Kasumi-1 (cell line): ENCODE measurements at regions not wholly inside any gene's neighbourhood (a gene's known extent, or its start where the extent isn't known, plus 50 kb on each side); places are given as distances from the start of the nearest gene placed in this dataset.
"Not testable (repeated sequence)": the region's sequence is repeated elsewhere in the genome, so short reads cannot be mapped to it uniquely, and the experiment has no call there.

Experiments
- DNase-seq, 2 experiments: peaks; one replicate each; lab custom pipeline; 2025; lab: John Stamatoyannopoulos, UW

DNA sequence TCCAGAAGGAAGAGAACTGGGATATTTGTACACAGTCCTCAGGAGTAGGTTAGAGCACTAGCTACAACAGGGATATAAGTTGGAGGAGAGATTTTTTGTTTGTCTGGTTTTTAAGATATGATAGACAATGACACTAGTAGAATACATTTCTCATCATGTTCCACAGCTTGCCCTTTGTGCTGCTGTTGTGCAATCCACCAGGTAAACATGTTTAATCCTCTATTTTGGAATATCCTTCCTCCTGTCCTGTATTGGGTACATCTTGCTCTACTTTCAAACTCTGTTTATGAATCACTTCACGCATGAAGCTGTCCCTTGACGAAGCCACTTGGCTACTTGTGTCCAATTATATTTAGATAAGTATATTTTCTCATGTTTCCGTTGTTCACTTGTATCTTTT, 153.6 kb upstream of the TENT5A start:
- no peak for DNase-seq

DNA sequence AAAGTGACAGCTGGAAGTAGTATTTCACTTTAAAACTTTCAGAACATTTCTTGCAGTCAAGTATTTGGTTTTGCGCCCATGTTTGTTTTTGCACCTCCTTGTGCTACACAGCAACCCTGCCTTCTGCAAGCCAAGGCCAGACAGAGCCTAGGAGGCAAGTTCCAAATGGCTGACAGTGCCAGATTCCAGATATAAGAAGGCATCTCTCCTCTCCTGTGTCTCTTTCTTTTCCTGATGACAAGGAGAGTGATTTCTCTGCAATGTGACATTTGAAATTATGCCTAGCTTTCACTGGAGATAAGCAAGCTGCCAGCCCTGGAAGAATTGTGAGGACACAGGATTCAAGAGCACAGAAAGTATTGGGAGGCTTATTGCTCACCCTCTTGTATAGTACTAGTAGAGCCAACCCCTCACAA, 149.1 kb upstream of the TENT5A start:
- DNase-seq: no peak

DNA sequence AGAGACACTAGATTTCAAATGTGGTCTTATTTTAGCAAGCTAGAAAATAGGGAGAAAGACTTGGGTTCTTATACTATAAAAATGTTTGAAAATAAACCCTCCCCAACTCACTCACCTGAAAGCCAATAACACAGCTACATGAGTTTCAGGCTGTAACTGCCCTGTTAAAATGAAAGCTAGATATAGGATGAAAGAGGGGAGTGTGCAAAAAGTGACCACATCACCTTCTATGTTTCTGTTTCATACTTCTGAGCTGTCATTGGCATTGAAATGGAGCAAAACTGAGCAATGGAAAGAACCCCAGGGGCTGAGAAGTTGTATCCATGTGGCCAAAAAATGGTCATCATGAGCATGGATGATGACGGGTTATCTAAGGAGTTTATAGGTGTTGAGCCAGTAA, 148.1 kb upstream of the TENT5A start:
- DNase-seq: no peak

DNA sequence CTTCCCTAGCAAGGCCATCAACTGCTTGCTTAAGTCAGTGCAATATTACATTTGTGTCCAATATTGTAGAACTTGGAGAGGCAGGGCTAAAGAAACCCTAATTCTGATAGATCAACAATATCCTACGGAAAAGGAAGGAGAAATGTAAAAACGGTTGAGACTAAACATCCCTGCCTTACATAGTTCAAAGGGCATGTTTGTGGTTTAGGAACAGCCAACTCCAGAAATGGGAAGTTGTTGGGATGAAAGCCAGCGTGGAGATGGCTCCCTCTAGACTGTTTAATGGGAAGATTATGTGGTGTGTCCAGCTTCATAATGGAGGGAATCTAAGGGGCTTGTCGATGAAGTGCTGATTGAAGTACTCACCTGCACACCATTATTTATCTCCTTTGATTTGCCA, 145.3 kb upstream of the TENT5A start:
- no peak for DNase-seq

DNA sequence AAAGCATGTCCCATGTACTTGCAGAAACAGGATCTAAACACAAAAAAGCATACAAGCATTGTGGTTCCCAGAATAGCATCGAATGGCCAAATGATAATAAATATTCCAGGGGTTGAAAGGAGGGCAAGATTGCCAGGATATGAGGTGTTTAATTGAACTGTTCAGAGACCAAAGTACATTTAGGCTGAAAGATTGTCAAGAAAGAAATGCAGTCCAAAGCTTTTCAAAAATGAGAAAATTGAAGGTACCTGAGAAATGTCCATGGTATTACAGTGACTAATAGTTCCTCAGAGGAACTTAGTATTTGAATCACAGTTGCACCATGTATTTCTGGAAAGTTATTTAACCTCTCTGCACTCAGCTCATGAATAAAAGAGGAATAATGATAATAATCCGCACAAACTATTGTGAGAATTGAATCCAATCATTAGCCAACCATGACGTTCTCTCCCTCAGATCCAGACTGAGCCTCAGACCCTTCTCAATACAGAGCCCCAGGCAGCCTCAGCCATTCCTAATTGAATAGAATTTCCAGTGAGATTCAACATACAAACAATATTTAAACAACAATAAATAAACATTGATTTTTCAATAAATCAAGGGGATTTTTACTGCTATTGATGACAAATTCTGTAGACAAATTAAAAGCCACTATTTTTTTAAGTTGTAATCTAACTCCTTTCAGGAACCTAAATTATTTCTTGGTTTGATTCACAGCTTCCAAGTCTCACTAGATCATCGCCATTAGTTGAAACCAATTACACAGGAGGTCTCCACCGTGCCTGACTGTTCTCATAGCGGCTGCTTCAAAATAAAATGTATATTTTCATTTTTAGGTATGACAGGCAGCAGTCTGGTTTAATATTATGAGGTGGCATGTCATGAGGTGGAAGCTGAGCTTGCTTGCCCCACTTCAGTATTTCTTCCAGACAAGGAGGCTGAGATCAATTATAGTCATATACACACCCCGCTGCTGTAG, 144.3 kb upstream of the TENT5A start:
- DNase-seq: no peak

DNA sequence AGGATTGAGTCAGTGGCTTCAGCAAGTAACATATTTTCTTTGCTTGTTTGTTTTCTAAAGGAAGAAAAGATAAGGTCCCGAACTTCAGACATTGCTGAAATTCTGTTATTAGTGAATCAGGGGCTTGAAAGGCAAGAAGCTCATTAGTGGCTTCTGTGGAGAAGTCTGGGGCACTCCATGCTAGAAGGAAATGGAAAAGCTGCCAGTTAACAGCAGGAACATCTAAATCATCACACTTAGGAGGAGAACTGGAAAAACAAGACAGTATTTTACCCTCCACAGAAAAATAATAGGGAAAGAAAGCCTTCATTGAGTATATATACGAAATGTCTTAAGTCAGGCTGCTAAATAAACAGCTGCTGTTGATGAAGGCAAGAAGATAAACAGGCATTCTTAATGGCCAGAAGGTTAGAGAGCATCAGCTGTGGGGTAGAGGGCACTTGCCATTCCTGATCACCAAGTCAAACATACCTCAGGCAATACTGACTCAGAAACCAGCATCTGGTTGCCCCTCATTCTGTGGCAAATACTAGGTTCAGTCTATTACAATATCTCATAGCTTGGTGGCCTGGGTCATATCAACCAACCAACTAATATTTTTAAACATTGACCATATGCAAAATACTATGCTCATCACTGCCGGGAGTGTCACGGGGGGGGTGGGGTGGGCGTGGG, 143.2 kb upstream of the TENT5A start:
- no peak for DNase-seq

DNA sequence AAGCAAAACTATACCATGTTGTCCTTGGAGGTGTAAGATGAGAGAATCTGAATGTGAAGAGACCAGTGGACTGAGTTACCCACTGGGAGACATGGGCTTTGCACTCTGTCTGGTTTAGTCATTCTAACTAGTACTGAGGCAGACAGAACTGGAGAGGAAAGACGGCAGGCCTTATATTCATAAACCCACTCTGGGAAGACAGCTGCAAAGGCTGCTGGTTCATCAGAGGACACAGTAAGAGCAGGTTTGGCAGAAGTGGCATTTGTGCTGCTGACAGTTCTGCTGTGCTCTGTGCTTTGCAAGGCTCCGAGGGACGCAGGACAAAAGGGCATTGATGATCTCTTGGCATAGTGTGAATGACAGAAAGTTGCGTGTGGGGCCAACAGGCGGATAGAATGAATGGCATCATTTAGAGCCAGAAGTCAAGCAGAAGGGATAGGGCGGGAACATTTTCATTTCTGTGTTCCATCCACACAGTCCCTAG, 142.3 kb upstream of the TENT5A start:
- no peak for DNase-seq

DNA sequence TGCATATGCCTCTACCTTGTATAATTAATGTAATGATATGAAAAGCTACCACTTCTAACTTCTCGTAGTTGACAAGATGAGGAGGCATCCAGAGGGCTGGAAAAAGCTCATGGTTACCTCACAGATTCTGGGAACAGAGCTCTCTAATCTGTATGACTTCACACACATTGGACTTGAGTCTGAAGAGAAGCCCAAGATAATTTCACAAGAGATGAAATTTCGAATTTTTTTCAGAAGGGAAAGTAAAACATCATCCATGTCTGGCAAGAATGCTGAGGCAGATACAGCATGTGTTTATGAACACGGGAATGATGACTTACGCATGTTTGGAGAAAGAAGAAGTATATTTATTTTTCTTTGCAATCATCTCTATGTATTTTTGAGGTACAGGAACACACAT, 141.8 kb upstream of the TENT5A start:
- no peak for DNase-seq

DNA sequence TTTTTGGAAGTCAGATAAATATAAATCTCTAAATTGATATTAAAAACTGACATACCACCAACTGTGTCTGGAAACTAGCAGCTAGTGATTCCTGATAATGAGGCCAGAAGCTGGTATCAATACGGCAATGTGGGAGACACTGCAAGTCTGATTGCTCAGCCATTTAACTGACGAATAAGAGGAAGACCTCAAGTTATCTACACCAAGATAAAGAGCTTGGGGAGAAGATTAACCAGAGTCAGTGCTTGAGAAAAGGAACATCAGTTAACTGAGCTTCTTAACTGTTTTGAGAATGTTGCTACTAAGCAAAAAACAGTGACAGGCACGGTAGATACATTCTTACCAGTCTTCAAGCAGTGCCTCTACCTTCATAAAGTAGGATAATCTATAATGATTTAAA, 140.4 kb upstream of the TENT5A start:
- DNase-seq: no peak

DNA sequence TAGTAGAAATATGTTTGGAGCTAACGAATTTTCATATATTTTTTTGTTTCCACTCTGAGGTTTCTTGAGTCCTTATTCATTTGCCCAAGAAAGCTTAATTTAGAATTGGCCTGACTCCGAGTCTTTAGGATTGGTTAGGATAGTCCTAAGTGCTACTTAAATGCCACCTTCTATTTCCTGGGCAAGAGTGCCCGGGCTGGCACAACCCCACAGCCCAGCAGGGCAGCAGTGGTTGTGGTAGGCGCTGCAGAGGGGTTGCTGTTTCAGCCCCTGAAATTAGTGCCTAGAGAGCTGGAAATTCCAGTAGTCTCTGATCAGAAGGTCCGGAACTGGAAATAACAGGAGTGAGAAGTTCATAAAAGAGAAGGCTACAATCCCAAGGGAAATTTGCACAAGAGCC, 139.4 kb upstream of the TENT5A start:
- no peak for DNase-seq

DNA sequence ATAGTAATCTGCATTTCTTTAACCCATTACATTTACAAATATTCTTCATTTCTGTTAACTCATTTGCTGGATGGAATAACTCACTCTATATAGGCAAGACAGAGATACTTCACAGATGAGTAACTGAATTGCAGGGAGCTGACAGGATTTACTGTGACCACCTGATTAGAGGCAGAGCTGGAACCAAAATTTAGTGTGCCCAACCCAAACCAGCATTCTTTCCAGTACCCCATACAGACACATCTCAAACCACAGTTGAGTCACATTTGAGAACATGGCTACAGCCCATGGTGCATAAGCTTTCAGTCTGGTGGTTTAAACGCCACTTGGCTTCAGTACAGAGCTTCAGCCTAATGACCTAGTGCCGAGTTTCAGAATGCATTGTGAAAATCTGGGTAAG, 138.4 kb upstream of the TENT5A start:
- DNase-seq: no peak

DNA sequence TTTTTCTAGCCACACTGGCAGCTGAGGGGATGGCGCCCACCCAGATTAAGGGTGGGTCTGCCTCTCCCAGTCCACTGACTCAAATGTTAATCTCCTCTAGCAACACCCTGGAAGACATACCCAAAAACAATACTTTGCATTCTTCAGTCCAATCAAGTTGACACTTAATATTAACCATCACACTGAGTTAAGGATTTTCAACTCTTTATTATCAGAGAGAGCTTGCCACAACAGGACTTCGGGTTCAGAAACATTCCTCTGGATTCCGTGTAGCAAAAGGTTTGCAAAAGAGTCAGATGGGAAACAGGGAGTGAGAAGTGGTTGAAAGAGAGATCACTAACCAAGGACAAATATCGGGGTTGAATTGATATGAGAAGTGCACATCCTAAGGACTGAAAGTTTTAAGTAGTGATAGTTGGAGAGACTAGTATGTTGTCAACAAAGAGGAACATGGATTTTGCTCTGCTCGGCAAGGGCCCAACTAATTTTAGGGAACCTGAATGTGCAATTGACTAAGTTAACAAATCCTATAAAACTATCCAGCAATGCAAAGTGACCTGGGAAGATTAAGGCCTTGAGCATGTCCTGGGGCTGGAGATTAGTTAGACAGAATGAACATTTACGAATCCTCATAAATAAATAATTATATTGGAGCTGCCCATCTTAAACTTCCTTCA, 137.0 kb upstream of the TENT5A start:
- no peak for DNase-seq

DNA sequence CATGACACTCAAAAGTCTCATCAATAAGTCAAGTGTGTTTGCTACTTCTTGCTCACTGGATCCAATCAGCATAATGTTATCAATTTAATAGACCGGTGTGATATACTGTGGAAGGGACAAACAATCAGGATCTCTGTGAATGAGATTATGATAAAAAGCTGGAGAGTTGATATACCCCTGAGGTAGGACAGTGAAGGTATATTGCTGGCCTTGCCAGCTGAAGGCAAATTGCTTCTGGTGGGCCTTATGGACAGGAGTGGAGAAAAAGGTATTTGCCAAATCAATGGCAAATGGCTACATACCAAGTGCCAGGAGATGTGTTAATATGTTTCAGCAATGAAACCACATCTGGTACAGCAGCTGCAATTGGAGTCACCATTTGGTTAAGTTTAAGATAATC, 134.4 kb upstream of the TENT5A start:
- not testable (repeated sequence) for DNase-seq

DNA sequence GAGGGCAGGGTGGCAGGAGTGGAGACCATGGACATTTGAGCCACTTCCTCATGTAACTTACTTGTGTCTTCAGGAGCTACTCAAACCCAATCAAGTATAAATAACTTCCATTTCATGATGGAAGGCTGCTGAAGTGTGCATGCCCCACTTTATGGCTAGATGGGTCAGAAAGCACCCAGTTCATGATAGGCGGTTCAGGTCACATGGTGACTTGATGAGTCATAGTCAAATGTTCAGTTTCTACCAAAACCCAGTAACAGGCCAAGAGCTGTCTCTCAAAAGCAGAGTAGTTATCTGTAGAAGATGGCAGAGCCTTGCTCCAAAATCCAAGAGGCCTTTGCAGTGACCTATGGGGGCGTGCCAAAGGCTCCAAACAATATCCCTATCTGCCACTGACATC, 133.7 kb upstream of the TENT5A start:
- DNase-seq: no peak

DNA sequence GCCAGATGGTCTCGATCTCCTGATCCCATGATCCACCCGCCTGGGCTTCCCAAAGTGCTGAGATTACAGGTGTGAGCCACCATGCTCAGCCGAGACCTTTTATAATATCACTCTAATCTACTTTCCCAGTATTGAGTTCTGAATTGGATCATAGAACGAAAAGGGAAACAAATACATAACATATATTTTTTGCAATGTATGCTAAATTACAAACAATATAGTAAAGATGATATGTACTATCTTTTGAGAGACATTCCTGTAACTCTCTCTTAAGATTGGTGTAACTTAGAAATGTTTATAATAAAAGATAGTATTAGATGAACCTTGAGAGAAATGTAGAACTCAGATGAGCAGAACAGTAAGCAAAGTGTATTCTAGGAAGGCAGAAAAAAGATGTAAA, 129.2 kb upstream of the TENT5A start:
- DNase-seq: no peak

DNA sequence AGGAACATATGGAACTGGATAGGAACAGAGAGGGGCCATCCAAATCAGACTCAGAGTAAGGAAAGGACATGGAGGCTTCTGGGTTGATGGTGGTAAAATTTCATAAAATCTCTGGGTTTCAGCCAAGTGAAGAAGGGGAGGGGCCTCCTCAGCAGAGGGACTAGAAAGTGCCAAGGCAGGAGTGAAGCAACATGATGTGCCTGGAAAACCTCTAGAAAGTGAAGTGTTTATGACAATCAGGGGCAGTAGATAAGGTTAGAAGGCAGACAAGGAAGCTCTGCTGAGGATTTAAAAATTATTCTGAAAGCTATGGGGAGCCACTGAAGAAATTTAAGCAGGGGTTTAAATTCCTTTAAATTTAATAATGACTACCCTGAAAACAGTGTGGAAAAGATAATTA, 126.0 kb upstream of the TENT5A start:
- DNase-seq: no peak

DNA sequence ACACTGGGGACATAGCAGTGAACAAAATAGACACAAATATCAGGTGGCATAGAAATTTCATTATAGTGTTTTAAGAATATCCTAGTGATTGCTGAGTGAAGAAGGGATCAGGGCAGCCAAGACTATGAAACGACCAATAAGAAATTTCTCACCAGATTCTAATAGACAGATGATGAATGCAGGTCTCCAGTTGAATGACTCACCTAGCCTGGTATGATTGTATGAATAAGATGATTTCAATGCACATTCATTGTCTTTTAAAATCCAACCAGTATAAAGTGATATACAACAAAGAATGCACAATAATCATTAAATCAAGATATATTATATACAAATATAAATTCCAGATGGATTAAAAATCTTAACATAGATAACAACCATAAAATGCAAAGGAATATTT, 124.5 kb upstream of the TENT5A start:
- no peak for DNase-seq

DNA sequence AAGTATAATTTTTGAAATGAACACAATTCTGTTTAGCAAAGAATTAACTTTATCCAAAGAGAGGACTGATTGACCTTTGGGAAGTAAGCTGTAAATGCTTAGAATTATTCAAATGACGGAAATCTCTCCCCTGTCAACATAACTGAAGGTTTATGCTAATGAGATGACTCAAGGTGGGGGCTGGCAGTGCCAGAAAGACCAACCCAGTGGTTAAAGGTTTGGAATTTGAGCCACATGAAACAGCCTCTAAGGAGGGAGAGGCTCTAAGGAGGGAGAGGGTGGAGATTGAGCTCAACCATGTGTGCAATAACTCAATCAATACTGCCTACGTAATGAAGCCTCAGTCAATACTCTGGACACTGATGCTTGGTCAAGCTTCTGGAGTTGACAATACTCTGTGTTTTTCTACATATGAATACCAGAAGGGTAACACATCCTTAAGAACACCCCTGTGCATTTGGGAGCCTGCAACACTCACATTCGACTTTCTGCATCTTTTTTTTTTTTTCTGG, 123.4 kb upstream of the TENT5A start:
- DNase-seq: no peak

DNA sequence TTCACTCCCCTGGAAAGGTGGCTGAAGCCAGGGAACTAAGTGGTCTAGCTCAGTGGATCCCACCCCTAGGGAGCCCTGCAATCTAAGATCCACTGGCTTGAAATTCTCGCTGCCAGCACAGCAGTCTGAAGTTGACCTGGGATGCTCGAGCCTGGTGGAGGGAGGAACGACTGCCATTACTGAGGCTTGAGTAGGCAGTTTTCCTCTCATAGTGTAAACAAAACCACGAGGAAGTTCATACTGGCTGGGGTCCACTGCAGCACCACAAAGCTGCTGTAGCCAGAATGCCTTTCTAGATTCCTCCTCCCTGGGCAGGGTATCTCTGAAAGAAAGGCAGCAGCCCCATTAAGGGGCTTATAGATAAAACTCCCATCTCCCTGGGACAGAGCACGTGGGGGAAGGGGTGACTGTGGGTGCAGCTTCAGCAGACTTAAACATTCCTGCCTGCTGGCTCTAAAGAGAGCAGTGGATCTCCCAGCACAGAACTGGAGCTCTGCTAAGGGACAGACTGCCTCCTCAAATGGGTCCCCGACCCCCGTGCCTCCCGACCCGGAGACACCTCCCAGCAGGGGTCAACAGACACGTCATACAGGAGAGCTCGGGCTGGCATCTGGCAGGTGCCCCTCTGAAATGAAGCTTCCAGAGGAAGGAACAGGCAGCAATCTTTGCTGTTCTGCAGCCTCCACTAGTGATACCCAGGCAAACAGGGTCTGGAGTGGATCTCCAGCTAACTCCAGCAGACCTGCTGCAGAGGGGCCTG, 117.4 kb upstream of the TENT5A start:
- not testable (repeated sequence) for DNase-seq

DNA sequence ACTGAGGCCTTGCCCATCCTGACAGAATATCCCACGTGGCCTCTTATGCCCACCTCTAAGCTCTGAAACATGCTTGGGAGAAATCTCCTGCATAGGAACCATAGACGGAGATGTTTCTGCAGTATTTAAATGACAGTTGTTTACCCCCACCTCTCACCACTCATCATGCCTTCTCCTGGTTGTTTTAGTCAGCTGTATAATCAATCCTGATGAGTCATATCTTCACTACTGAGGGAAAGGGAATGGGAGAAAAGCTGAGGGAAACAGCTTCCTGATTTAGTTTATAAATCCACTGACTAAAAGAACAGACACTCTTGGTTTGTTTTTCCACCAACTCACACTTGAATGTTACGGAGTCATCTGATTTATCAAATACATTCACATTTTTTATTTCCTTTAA, 113.2 kb upstream of the TENT5A start:
- DNase-seq: no peak

DNA sequence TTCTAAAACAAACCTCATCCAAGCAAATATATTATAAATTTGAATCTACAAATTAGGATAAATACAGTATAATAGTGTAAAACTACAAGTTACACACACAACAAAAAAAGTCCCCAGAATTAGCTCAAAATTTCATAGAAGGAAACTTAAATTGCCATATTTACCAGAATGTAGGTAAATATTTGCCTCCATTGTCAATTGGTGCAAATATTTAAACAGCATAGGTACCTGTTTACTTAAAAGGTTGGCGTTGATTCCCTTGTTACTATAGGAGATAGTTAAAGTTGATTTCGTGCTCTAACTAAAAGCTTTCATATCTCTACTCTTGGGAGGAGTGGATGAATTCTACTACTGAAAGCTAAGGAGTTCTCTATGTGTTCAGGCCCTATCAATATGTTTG, 111.6 kb upstream of the TENT5A start:
- no peak for DNase-seq

DNA sequence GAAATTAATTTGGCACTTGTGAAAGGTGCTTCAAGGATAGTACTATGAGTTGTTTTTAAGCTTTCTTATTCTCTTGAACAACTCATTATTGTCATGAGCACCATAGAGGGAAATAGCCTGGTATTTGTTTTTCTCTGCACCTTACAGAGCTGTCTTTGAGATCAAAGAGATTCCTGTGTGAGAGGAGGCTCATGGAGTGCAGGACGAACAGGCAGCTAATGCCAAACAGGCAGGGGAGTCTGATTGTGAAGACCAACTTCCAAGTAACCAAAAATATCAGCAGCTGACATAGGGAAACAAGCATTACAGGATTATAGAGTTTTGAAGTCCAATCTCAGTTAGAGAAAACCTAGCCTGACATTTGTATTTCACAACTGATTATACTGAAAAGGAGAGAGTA, 110.6 kb upstream of the TENT5A start:
- no peak for DNase-seq
